Sigmoid colon (tissue), 4 donors: ENCODE measurements at regions not wholly inside any gene's neighbourhood (a gene's known extent, or its start where the extent isn't known, plus 50 kb on each side); places are given as distances from the start of the nearest gene placed in this dataset.

ENCODE experiments used
- EP300 ChIP-seq, 4 donors: sonication (generic); formaldehyde crosslinking; IDR thresholded peaks; one replicate each; pipeline ENCODE4 v1.6.1; 2017; ENCODE audit warnings: antibody characterized with exemption in 4 of 4
- POLR2A ChIP-seq, 2 donors: fragments of 450-650 bp; IDR thresholded peaks; one replicate each; pipeline ENCODE4 v1.6.1; 2016; ENCODE audit warnings: antibody characterized with exemption in 2 of 2, mild to moderate bottlenecking in 2 of 2, moderate library complexity in 2 of 2

- TF ChIP-seq POLR2A (IDR thresholded peaks at IDR 0.05) (no peak), EP300 (IDR thresholded peaks at IDR 0.05) (no peak)
Measured at GRCh38 chr2:126513033-126513432, 142.9 kb upstream of the GYPC start.
